Body of pancreas (tissue), 4 donors: ENCODE measurements at regions not wholly inside any gene's neighbourhood (a gene's known extent, or its start where the extent isn't known, plus 50 kb on each side); places are given as distances from the start of the nearest gene placed in this dataset.

Experiments
- ATAC-seq: fragments of 150-250 bp; one replicate; pipeline ENCODE4 v1.9.1; 2016
- DNase-seq, 4 donors: peaks; one replicate each; pipeline ENCODE4 v3.0.0-alpha.2; 2019
- H3K27ac ChIP-seq, 4 donors: fragments of 200-600 bp; sonication (generic); 1 replicate in 3 of 4; 2 replicates in 1 of 4; pipeline versions ENCODE4 v1.5.1 to v1.6.1; 2016 to 2019; ENCODE audit warnings: mild to moderate bottlenecking in 1 of 4, mixed read lengths in 1 of 4, moderate library complexity in 1 of 4
- H3K27me3 ChIP-seq, 2 donors: fragments of 200-600 bp; sonication (generic); one replicate each; pipeline ENCODE4 v1.6.0; 2016; ENCODE audit warnings: mild to moderate bottlenecking in 1 of 2
- H3K36me3 ChIP-seq, 2 donors: fragments of 200-600 bp; sonication (generic); replicated peaks in 1 of 2; 2 replicates each; pipeline ENCODE4 v1.5.1; 2016; ENCODE audit warnings: low read depth in 2 of 2; ENCODE audit not compliant: insufficient read depth in 1 of 2
- H3K4me1 ChIP-seq: fragments of 200-600 bp; sonication (generic); one replicate; pipeline ENCODE4 v1.6.0; 2016
- H3K4me3 ChIP-seq, 2 donors: fragments of 200-600 bp; sonication (generic); 1 replicate in 1 of 2; 2 replicates in 1 of 2; pipeline ENCODE4 v1.5.1; 2016 to 2019
- H3K9me3 ChIP-seq, 3 donors: fragments of 200-600 bp; sonication (generic); 1 replicate in 2 of 3; 2 replicates in 1 of 3; pipeline ENCODE4 v1.5.1; 2016
- CTCF ChIP-seq, 7 experiments: fragments of 450-650 bp in 4 of 7; fragments of 200-600 bp in 3 of 7; sonication (generic) in 3 of 7; IDR thresholded peaks; one replicate each; pipeline ENCODE4 v1.5.1; 2016 to 2019; ENCODE audit warnings: antibody characterized with exemption in 7 of 7
- POLR2A ChIP-seq, 3 donors: fragments of 450-650 bp; IDR thresholded peaks; one replicate each; pipeline ENCODE4 v1.6.1; 2016; ENCODE audit warnings: antibody characterized with exemption in 3 of 3, mild to moderate bottlenecking in 2 of 3
- WGBS, 2 donors: methylation state at CpG; one replicate each; pipeline ENCODE4 v1.1.5; 2017; 5-methylcytosine and 5-hydroxymethylcytosine counted together
- intact Hi-C: fragments of 100-400 bp; cut with DNase I; formaldehyde crosslinking; loops from one replicate; pipeline ENCODE4 v1.15.1; 2023

GRCh38 chr7:22066522-22066921 lies 120.8 kb upstream of the CDCA7L start:
- Histone ChIP-seq H3K36me3 (no peaks in the 10 kb centered on the region), H3K9me3 (no peaks in the 10 kb centered on the region), H3K4me3 (no peak overlapping the region), H3K27me3 (no peaks in the 10 kb centered on the region), H3K4me1 (no peaks in the 10 kb centered on the region), H3K27ac (no peak overlapping the region)
- ATAC-seq (no peak), DNase-seq (no peak)
- intact Hi-C loops: no loop called here
- WGBS, 2 donors: 64 to 71% methylated on average over 7 of the region's 7 CpGs
- no peak for TF ChIP-seq CTCF (IDR thresholded peaks at IDR 0.05)
- no peak for TF ChIP-seq POLR2A (IDR thresholded peaks at IDR 0.05)

GRCh38 chr7:22064816-22065215 lies 119.1 kb upstream of the CDCA7L start:
- intact Hi-C loops: no loop called here
- 71 to 75% methylated on average over 2 of the region's 2 CpGs for WGBS, 2 donors
- TF ChIP-seq POLR2A (IDR thresholded peaks at IDR 0.05): no peak
- TF ChIP-seq CTCF (IDR thresholded peaks at IDR 0.05): no peak

GRCh38 chr7:22061775-22062174 lies 116.1 kb upstream of the CDCA7L start:
- ATAC-seq (no peak), DNase-seq (no peak)
- no peaks in the 10 kb centered on the region for H3K27me3 ChIP-seq
- intact Hi-C loops: no loop called here
- H3K4me1 ChIP-seq: no peaks in the 10 kb centered on the region
- TF ChIP-seq CTCF (IDR thresholded peaks at IDR 0.05) (no peak), POLR2A (IDR thresholded peaks at IDR 0.05) (no peak)
- whole genome bisulfite sequencing, 2 donors: 58 to 66% methylated on average over 2 of the region's 2 CpGs
- no peak overlapping the region for H3K27ac ChIP-seq
- no peak overlapping the region for H3K4me3 ChIP-seq
- H3K36me3 ChIP-seq: no peaks in the 10 kb centered on the region
- H3K9me3 ChIP-seq: no peaks in the 10 kb centered on the region

More at GRCh38 chr7:22064816-22065215, 119.1 kb upstream of the CDCA7L start:
- Histone ChIP-seq H3K27me3 (no peaks in the 10 kb centered on the region), H3K4me1 (no peaks in the 10 kb centered on the region), H3K4me3 (no peak overlapping the region), H3K27ac (no peak overlapping the region), H3K36me3 (no peaks in the 10 kb centered on the region), H3K9me3 (no peaks in the 10 kb centered on the region)
- DNase-seq: no peak
- no peak for ATAC-seq

GRCh38 chr7:22060863-22061262 lies 115.2 kb upstream of the CDCA7L start:
- Histone ChIP-seq H3K27me3 (no peaks in the 10 kb centered on the region), H3K9me3 (no peaks in the 10 kb centered on the region), H3K4me1 (no peaks in the 10 kb centered on the region), H3K36me3 (no peaks in the 10 kb centered on the region), H3K27ac (no peak overlapping the region), H3K4me3 (no peak overlapping the region)
- intact Hi-C loops: no loop called here
- WGBS, 2 donors: 76% methylated on average over 3 of the region's 3 CpGs
- TF ChIP-seq CTCF (IDR thresholded peaks at IDR 0.05) (no peak), POLR2A (IDR thresholded peaks at IDR 0.05) (no peak)
- ATAC-seq (no peak), DNase-seq (no peak)

- H3K4me1 ChIP-seq: no peaks in the 10 kb centered on the region
- no peaks in the 10 kb centered on the region for H3K36me3 ChIP-seq
- H3K27me3 ChIP-seq: no peaks in the 10 kb centered on the region
- H3K9me3 ChIP-seq: no peaks in the 10 kb centered on the region
- no peak overlapping the region for H3K4me3 ChIP-seq
- no peak overlapping the region for H3K27ac ChIP-seq
- 52 to 61% methylated on average over 1 of the region's 1 CpG for WGBS, 2 donors
- DNase-seq (no peak), ATAC-seq (no peak)
- intact Hi-C loops: no loop called here
- TF ChIP-seq CTCF (IDR thresholded peaks at IDR 0.05) (no peak), POLR2A (IDR thresholded peaks at IDR 0.05) (no peak)
Measured at GRCh38 chr7:22060197-22060596, 114.5 kb upstream of the CDCA7L start.
